Ascending aorta (tissue), 2 donors: ENCODE measurements at regions not wholly inside any gene's neighbourhood (a gene's known extent, or its start where the extent isn't known, plus 50 kb on each side); places are given as distances from the start of the nearest gene placed in this dataset.
"Not testable (repeated sequence)": the region's sequence is repeated elsewhere in the genome, so short reads cannot be mapped to it uniquely, and the experiment has no call there.

Experiments
- DNase-seq, 2 donors: peaks; one replicate each; pipeline ENCODE4 v3.0.0-alpha.2; 2019; ENCODE audit warnings: low spot score in 2 of 2
- H3K27ac ChIP-seq, 2 donors: fragments of 200-600 bp; sonication (generic); one replicate each; pipeline ENCODE4 v1.5.1; 2016 to 2017; ENCODE audit warnings: mild to moderate bottlenecking in 1 of 2
- H3K27me3 ChIP-seq: fragments of 200-600 bp; sonication (generic); one replicate; pipeline ENCODE4 v1.5.1; 2017
- H3K36me3 ChIP-seq, 2 donors: fragments of 200-600 bp; sonication (generic); one replicate each; pipeline ENCODE4 v1.5.1; 2016
- H3K4me1 ChIP-seq, 2 donors: fragments of 200-600 bp; sonication (generic); one replicate each; pipeline ENCODE4 v1.5.1; 2016 to 2017; ENCODE audit warnings: mild to moderate bottlenecking in 1 of 2
- H3K4me3 ChIP-seq, 2 donors: fragments of 200-600 bp; sonication (generic); one replicate each; pipeline ENCODE4 v1.5.1; 2016 to 2017; ENCODE audit warnings: mild to moderate bottlenecking in 1 of 2
- H3K9me3 ChIP-seq, 2 donors: fragments of 200-600 bp; sonication (generic); one replicate each; pipeline ENCODE4 v1.5.1; 2016
- intact Hi-C: fragments of 100-400 bp; cut with DNase I; formaldehyde crosslinking; loops from one replicate; pipeline ENCODE4 v1.15.1; 2023
- TF ChIP-seq, protein P1 (sequence below), 3 experiments: fragments of 200-600 bp in 2 of 3; fragments of 450-650 bp in 1 of 3; sonication (generic) in 2 of 3; IDR thresholded peaks; one replicate each; pipeline ENCODE4 v1.5.1; 2016 to 2019; ENCODE audit warnings: antibody characterized with exemption in 3 of 3, mild to moderate bottlenecking in 1 of 3, moderate library complexity in 1 of 3

DNA sequence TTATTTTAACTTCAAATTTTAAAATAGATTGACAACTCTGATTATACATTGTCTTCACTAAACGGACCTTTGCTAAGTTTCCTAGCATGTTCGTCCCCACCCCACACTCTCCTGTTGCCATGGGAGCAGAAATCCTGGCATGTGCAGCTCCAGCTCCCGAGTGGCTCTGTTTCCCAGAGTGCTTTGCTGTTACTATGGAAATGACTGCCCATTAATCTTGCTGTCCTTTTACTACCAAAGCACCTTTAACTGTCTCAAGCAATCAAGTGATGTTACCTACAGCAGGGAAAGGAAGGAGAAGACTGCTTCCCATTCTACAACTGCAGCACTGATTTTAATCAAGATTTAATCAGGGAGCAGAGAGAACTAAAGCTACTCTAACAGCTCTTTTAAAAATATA is 212.0 kb upstream of the KIF2A start:
- H3K27ac ChIP-seq, result no peak overlapping the region
- TF ChIP-seq, protein P1, sequence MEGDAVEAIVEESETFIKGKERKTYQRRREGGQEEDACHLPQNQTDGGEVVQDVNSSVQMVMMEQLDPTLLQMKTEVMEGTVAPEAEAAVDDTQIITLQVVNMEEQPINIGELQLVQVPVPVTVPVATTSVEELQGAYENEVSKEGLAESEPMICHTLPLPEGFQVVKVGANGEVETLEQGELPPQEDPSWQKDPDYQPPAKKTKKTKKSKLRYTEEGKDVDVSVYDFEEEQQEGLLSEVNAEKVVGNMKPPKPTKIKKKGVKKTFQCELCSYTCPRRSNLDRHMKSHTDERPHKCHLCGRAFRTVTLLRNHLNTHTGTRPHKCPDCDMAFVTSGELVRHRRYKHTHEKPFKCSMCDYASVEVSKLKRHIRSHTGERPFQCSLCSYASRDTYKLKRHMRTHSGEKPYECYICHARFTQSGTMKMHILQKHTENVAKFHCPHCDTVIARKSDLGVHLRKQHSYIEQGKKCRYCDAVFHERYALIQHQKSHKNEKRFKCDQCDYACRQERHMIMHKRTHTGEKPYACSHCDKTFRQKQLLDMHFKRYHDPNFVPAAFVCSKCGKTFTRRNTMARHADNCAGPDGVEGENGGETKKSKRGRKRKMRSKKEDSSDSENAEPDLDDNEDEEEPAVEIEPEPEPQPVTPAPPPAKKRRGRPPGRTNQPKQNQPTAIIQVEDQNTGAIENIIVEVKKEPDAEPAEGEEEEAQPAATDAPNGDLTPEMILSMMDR (IDR thresholded peaks at IDR 0.05), result no peak
- no peaks in the 10 kb centered on the region for H3K4me1 ChIP-seq
- DNase-seq, result no peak
- no peaks in the 10 kb centered on the region for H3K9me3 ChIP-seq
- H3K27me3 ChIP-seq, result no peaks in the 10 kb centered on the region
- intact Hi-C loops, result no loop called here
- no peaks in the 10 kb centered on the region for H3K36me3 ChIP-seq
- peak overlapping the region in 1 of 2 donors; percentile 20 for H3K4me3 ChIP-seq

DNA sequence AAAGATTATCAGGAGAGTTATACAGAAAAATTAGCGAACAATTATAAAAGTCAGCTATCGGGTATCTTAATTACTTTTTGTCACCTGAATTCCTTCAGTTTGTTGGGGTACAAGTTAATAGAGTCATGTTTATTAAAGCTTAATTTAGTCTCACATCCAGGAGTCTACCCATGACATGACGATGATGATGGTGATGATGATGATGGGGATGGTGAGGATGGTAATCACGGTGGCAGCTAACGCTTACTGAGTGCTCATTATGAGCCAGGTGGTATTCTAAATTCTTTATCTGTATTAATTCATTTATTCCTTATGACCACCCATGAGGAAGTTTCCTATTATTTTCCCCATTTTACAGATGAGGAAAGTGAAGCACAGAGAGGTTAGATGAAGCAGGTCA is 208.6 kb upstream of the KIF2A start:
- no peaks in the 10 kb centered on the region for H3K4me1 ChIP-seq
- H3K4me3 ChIP-seq, result no peak overlapping the region
- TF ChIP-seq, protein P1 (IDR thresholded peaks at IDR 0.05), result no peak
- H3K27ac ChIP-seq, result no peak overlapping the region
- no peaks in the 10 kb centered on the region for H3K9me3 ChIP-seq
- no peak for DNase-seq
- no peaks in the 10 kb centered on the region for H3K36me3 ChIP-seq
- intact Hi-C loops, result no loop called here
- H3K27me3 ChIP-seq, result no peaks in the 10 kb centered on the region

DNA sequence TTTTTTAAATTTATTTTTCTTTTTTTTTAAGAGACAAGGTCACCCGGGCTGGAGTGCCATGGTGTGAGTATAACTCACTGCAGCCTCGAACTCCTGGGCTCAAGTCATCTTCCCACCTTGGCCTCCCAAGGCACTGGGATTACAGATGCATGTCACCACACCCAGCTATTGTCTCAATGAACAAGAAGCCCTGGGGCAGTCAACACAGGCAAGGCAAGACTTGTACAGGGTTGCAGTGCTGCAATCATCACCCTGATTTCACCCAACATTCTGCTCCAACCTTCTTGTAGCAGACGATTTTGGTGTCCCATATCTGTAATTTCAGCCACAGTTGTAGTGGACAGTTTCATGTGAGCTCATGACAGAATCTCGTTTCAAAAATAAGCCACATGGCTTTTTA is 205.8 kb upstream of the KIF2A start:
- intact Hi-C loops, result no loop called here
- H3K4me3 ChIP-seq, result no peak overlapping the region
- TF ChIP-seq, protein P1 (IDR thresholded peaks at IDR 0.05), result no peak

DNA sequence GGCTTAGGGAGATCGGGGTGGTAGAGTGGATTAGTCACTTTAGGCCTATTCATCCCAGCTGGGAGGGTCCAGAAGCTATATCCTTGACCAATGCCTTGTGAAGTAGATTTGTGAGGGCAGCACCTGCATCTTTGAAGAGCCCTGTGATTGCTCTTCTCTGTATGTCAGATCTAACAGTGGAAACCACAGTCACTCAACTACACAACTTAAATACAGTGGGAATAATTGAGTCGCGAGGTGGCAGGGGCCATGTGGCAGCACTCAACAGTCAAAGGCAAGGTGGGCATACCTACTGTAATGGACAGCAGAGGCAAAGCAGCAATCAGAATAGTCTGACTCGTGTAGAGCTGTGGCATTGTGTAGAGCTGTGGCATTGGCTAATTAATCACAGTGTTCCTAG is 202.1 kb upstream of the KIF2A start:
- intact Hi-C loops, H3K4me3 ChIP-seq, H3K4me1 ChIP-seq, H3K9me3 ChIP-seq, H3K27me3 ChIP-seq, DNase-seq, H3K36me3 ChIP-seq, H3K27ac ChIP-seq: not testable (repeated sequence)

More for the DNA sequence above, 205.8 kb upstream of the KIF2A start:
- no peak for DNase-seq
- H3K4me1 ChIP-seq, result no peaks in the 10 kb centered on the region
- no peak overlapping the region for H3K27ac ChIP-seq
- H3K9me3 ChIP-seq, result peaks cover 0 to 4% of the 10 kb centered on the region in 2 donors
- no peaks in the 10 kb centered on the region for H3K27me3 ChIP-seq
- H3K36me3 ChIP-seq, result no peaks in the 10 kb centered on the region

DNA sequence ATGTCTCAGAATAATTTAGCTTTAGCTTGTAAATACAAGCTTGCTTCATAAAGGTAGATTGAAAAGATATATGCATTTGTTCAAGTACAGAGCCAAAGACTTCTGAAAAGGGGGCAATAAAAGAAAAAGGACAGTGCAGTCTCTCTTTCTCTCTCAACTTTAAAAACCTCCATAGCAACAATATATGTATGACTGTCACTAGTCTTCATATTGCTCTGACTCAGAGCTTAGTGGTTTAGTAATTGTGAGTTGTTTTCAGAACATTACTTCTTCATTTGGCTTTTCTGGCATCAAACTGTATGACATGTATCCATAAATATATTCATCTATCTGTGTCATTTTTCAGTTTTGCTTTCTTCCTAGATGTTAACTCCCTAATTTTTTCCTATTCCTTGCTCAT is 194.6 kb upstream of the KIF2A start:
- H3K4me3 ChIP-seq, result no peak overlapping the region
- TF ChIP-seq, protein P1 (IDR thresholded peaks at IDR 0.05), result no peak
- no peaks in the 10 kb centered on the region for H3K36me3 ChIP-seq
- no peak overlapping the region for H3K27ac ChIP-seq
- no peaks in the 10 kb centered on the region for H3K9me3 ChIP-seq
- intact Hi-C loops, result no loop called here
- no peaks in the 10 kb centered on the region for H3K27me3 ChIP-seq
- H3K4me1 ChIP-seq, result no peaks in the 10 kb centered on the region
- no peak for DNase-seq

DNA sequence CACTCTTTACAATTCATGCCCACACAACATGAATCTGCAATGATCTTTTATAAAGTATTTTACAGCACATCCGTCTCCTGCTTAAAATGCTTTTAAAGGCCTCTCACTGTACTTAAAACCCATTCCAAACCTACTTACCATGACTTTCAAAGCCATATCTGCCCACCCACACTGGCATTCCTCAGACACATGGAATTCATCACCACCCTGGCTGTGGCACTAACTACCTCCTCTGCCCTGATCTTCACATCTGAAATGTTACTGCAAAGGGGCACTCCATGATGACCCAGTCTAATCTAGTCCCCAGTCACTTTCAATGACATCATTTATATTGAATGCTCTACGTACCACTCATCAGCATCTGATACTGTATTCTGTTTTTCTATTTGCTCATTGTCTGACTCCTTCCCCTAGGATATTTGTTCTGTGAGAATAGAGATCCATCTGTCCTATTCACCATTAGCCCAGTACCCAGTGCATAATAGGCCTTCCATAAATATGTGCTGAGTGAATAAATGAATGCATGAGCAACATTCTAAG is 193.2 kb upstream of the KIF2A start:
- DNase-seq, result no peak
- Histone ChIP-seq H3K4me3 (no peak overlapping the region), H3K27ac (no peak overlapping the region), H3K9me3 (no peaks in the 10 kb centered on the region), H3K27me3 (no peaks in the 10 kb centered on the region), H3K36me3 (no peaks in the 10 kb centered on the region), H3K4me1 (no peaks in the 10 kb centered on the region)
- intact Hi-C loops, result no loop called here
- TF ChIP-seq, protein P1 (IDR thresholded peaks at IDR 0.05), result no peak
